Osteoblast (primary cell): ENCODE measurements at regions not wholly inside any gene's neighbourhood (a gene's known extent, or its start where the extent isn't known, plus 50 kb on each side); places are given as distances from the start of the nearest gene placed in this dataset.

Source experiments
- DNase-seq: peaks from one replicate; pipeline ENCODE4 v3.0.0; 2011; ENCODE audit warnings: low spot score, mixed read lengths; ENCODE audit not compliant: insufficient read length; ENCODE audit errors: missing footprints
- H2AFZ ChIP-seq: 2 replicates; pipeline ENCODE4 v1.6.0; 2011; ENCODE audit warnings: mild to moderate bottlenecking, low read length
- H3K27ac ChIP-seq: 2 replicates; pipeline ENCODE4 v1.5.1; 2011; ENCODE audit warnings: mild to moderate bottlenecking, low read depth, low read length, moderate library complexity
- H3K27me3 ChIP-seq: 2 replicates; pipeline ENCODE4 v1.6.0; 2012; ENCODE audit warnings: mild to moderate bottlenecking, control low read depth, inconsistent platforms, low read length, moderate library complexity; ENCODE audit not compliant: insufficient read depth
- H3K36me3 ChIP-seq: 2 replicates; pipeline ENCODE4 v1.5.1; 2011; ENCODE audit warnings: mild to moderate bottlenecking, low read length, control low read depth, moderate library complexity; ENCODE audit not compliant: insufficient read depth
- H3K4me1 ChIP-seq: 2 replicates; pipeline ENCODE4 v1.5.1; 2011; ENCODE audit warnings: mild to moderate bottlenecking, low read length, control low read depth, moderate library complexity; ENCODE audit not compliant: insufficient read depth
- H3K4me2 ChIP-seq: 2 replicates; pipeline ENCODE4 v1.6.0; 2011; ENCODE audit warnings: mild to moderate bottlenecking, low read length; ENCODE audit not compliant: insufficient read depth
- H3K4me3 ChIP-seq: fragments of 200-600 bp; sonication (generic); 3 replicates; pipeline ENCODE4 v1.5.1; 2012; ENCODE audit warnings: mild to moderate bottlenecking, low read length, inconsistent platforms; ENCODE audit not compliant: insufficient read depth
- H3K79me2 ChIP-seq: 2 replicates; pipeline ENCODE4 v1.6.0; 2012; ENCODE audit warnings: mild to moderate bottlenecking, low read length, control low read depth, inconsistent platforms; ENCODE audit not compliant: insufficient read depth
- H3K9me3 ChIP-seq: 2 replicates; pipeline ENCODE4 v1.5.1; 2011; ENCODE audit warnings: low read depth, low read length, control low read depth
- H4K20me1 ChIP-seq: 2 replicates; pipeline ENCODE4 v1.6.0; 2012; ENCODE audit warnings: mild to moderate bottlenecking, low read length, control low read depth; ENCODE audit not compliant: insufficient read depth
- TF ChIP-seq, protein P1 (sequence below): IDR thresholded peaks from 2 replicates; pipeline ENCODE4 v1.5.1; 2011; ENCODE audit warnings: mild to moderate bottlenecking, low read depth, low read length, moderate library complexity; ENCODE audit errors: extremely low read depth

- Histone ChIP-seq H3K4me2 (no peak overlapping the region), H3K27me3 (no peaks in the 10 kb centered on the region), H4K20me1 (no peaks in the 10 kb centered on the region), H3K4me3 (no peak overlapping the region), H3K4me1 (peaks cover 27% of the 10 kb centered on the region), H3K9me3 (no peaks in the 10 kb centered on the region), H3K36me3 (no peaks in the 10 kb centered on the region), H2AFZ (no peak overlapping the region), H3K27ac (no peak overlapping the region), H3K79me2 (no peaks in the 10 kb centered on the region)
- no peak for DNase-seq
- TF ChIP-seq, protein P1, sequence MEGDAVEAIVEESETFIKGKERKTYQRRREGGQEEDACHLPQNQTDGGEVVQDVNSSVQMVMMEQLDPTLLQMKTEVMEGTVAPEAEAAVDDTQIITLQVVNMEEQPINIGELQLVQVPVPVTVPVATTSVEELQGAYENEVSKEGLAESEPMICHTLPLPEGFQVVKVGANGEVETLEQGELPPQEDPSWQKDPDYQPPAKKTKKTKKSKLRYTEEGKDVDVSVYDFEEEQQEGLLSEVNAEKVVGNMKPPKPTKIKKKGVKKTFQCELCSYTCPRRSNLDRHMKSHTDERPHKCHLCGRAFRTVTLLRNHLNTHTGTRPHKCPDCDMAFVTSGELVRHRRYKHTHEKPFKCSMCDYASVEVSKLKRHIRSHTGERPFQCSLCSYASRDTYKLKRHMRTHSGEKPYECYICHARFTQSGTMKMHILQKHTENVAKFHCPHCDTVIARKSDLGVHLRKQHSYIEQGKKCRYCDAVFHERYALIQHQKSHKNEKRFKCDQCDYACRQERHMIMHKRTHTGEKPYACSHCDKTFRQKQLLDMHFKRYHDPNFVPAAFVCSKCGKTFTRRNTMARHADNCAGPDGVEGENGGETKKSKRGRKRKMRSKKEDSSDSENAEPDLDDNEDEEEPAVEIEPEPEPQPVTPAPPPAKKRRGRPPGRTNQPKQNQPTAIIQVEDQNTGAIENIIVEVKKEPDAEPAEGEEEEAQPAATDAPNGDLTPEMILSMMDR = no peak
These were observed 120.3 kb downstream of the RAP2B start for GRCh38 chr3:153282355-153282754.

DNA sequence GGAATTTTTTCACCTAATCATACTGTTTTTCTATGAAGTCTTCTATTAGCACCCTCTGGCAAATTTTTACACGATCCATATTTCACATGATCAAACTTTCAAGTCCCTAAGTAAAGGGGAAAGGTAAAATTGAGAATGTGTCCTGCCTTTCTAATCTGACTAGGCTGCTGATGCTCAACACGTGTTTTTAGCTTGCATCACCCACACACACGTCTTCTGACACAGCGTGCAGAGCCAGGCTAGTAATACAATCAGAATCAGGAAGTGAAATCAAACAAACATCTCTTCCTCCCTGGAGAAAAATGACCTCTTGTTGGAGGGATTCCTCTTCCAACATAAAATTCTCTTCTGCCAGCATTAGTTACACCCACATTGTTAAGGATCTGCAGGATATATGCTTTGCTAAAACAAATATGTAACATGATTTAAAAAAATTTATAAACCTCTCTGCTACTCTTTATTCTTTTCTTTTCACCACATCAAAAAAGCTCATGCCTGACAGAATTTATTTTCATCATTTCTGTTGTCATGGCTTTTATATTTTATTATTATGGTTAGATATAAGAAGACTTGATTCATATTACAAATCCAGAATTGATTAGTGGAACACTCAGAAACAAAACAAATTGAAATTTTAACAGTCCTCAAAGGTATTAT is 122.4 kb downstream of the RAP2B start:
- peaks cover 32% of the 10 kb centered on the region for H3K4me1 ChIP-seq
- no peak overlapping the region for H2AFZ ChIP-seq
- H3K27me3 ChIP-seq = no peaks in the 10 kb centered on the region
- DNase-seq = peak; percentile 89
- H3K9me3 ChIP-seq = no peaks in the 10 kb centered on the region
- H3K4me3 ChIP-seq = no peak overlapping the region
- no peaks in the 10 kb centered on the region for H3K36me3 ChIP-seq
- TF ChIP-seq, protein P1 = no peak
- no peaks in the 10 kb centered on the region for H4K20me1 ChIP-seq
- peak overlapping the region; percentile 81 for H3K27ac ChIP-seq
- no peaks in the 10 kb centered on the region for H3K79me2 ChIP-seq
- peak overlapping the region; percentile 23 for H3K4me2 ChIP-seq

DNA sequence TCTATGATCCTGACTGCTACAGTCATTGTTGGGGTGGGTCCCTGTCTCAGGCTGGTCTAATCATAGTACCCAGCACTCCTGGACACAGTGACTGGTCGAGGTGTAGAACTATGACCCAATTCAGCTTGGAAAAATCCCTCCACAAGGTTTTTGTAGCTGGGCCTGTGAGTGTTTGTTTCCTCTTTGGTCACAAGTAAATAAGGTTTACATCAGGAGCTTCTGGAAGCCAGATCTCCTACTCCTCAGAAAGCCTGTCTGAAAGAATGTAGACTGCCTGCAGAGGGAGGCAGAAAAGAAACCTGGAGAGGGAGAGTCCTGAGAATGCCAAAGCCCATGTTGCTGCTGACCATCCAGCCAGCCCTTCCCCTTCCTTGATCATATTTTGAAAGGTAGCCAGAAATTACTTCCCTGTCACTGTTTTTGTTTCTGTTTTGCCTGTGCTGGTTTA is 123.2 kb downstream of the RAP2B start:
- peak overlapping the region; percentile 53 for H2AFZ ChIP-seq
- H3K4me3 ChIP-seq = no peak overlapping the region
- no peaks in the 10 kb centered on the region for H3K9me3 ChIP-seq
- H3K4me1 ChIP-seq = peaks cover 34% of the 10 kb centered on the region
- no peak overlapping the region for H3K4me2 ChIP-seq
- DNase-seq = peak; percentile 73
- H3K27ac ChIP-seq = peak overlapping the region; percentile 81
- H3K27me3 ChIP-seq = no peaks in the 10 kb centered on the region
- H3K36me3 ChIP-seq = no peaks in the 10 kb centered on the region
- no peaks in the 10 kb centered on the region for H3K79me2 ChIP-seq
- TF ChIP-seq, protein P1 = no peak
- no peaks in the 10 kb centered on the region for H4K20me1 ChIP-seq

GRCh38 chr3:153285982-153286381 is 124.0 kb downstream of the RAP2B start:
- H3K9me3 ChIP-seq = no peaks in the 10 kb centered on the region
- no peak overlapping the region for H3K4me3 ChIP-seq
- no peak for DNase-seq
- H3K27ac ChIP-seq = no peak overlapping the region
- H4K20me1 ChIP-seq = no peaks in the 10 kb centered on the region
- no peaks in the 10 kb centered on the region for H3K27me3 ChIP-seq
- H3K4me1 ChIP-seq = peaks cover 34% of the 10 kb centered on the region
- H3K36me3 ChIP-seq = no peaks in the 10 kb centered on the region
- H3K4me2 ChIP-seq = no peak overlapping the region
- H2AFZ ChIP-seq = no peak overlapping the region
- TF ChIP-seq, protein P1 = no peak
- no peaks in the 10 kb centered on the region for H3K79me2 ChIP-seq
